Naive thymus-derived CD4-positive, alpha-beta T cell (primary cell): ENCODE measurements at regions not wholly inside any gene's neighbourhood (a gene's known extent, or its start where the extent isn't known, plus 50 kb on each side); places are given as distances from the start of the nearest gene placed in this dataset.
"Not testable (repeated sequence)": the region's sequence is repeated elsewhere in the genome, so short reads cannot be mapped to it uniquely, and the experiment has no call there.

Source experiments
- ATAC-seq: fragments of 150-1000 bp; cut with Tn5 transposase; 2 replicates; pipeline ENCODE4 v1.10.0; 2021; ENCODE audit warnings: mild to moderate bottlenecking, moderate library complexity
- CTCF ChIA-PET: fragments of 350-600 bp; sonication (Branson Sonifier 250); formaldehyde crosslinking; loops from one replicate; lab custom pipeline; 2021; ENCODE audit warnings: antibody characterized with exemption; lab: Charles Lee
- POLR2A ChIA-PET: fragments of 350-600 bp; sonication (Branson Sonifier 250); formaldehyde crosslinking; loops from one replicate; lab custom pipeline; 2021; ENCODE audit warnings: antibody characterized with exemption, inconsistent platforms; lab: Charles Lee
- DNase-seq, 9 donors: peaks; one replicate each; pipeline versions ENCODE4 v3.0.0 to v3.0.0-alpha.2; 2020 to 2022; ENCODE audit warnings: mixed read lengths in 1 of 9
- H3K27ac ChIP-seq: one replicate; pipeline ENCODE4 v1.7.0; 2013; ENCODE audit warnings: mild to moderate bottlenecking, low read depth, low read length, moderate library complexity
- H3K27me3 ChIP-seq, 2 donors: one replicate each; pipeline ENCODE4 v1.7.0; 2013; ENCODE audit warnings: low read length in 2 of 2, mild to moderate bottlenecking in 2 of 2, moderate library complexity in 2 of 2; ENCODE audit not compliant: control insufficient read depth in 2 of 2, insufficient read depth in 2 of 2
- H3K36me3 ChIP-seq, 3 experiments: 1 replicate in 2 of 3; 2 replicates in 1 of 3; pipeline ENCODE4 v1.7.0; 2013; ENCODE audit warnings: low read length in 3 of 3, mild to moderate bottlenecking in 3 of 3, moderate library complexity in 1 of 3; ENCODE audit not compliant: insufficient read depth in 3 of 3, control insufficient read depth in 2 of 3
- H3K4me1 ChIP-seq, 2 donors: one replicate each; pipeline ENCODE4 v1.7.0; 2013; ENCODE audit warnings: low read length in 2 of 2, mild to moderate bottlenecking in 2 of 2, moderate library complexity in 1 of 2; ENCODE audit not compliant: control insufficient read depth in 2 of 2, insufficient read depth in 2 of 2
- H3K4me3 ChIP-seq: 2 replicates; pipeline ENCODE4 v1.7.0; 2013; ENCODE audit warnings: mild to moderate bottlenecking, low read length
- H3K9me3 ChIP-seq, 3 experiments: 1 replicate in 2 of 3; 2 replicates in 1 of 3; pipeline ENCODE4 v1.7.0; 2013; ENCODE audit warnings: low read length in 3 of 3; ENCODE audit not compliant: control insufficient read depth in 2 of 3
- H3K27ac Mint-ChIP-seq, 9 donors: one replicate each; pipeline ENCODE4 v1.8.0; 2020 to 2022; ENCODE audit warnings: mixed read lengths in 9 of 9, mild to moderate bottlenecking in 8 of 9, moderate library complexity in 5 of 9, inconsistent platforms in 2 of 9
- H3K27me3 Mint-ChIP-seq, 5 donors: one replicate each; pipeline ENCODE4 v1.8.0; 2021 to 2022; ENCODE audit warnings: mixed read lengths in 5 of 5, mild to moderate bottlenecking in 1 of 5
- H3K36me3 Mint-ChIP-seq, 5 donors: one replicate each; pipeline ENCODE4 v1.8.0; 2020 to 2022; ENCODE audit warnings: mixed read lengths in 5 of 5, mild to moderate bottlenecking in 3 of 5, inconsistent platforms in 1 of 5
- H3K4me1 Mint-ChIP-seq, 7 donors: one replicate each; pipeline ENCODE4 v1.8.0; 2020 to 2022; ENCODE audit warnings: mixed read lengths in 7 of 7, mild to moderate bottlenecking in 3 of 7, inconsistent platforms in 1 of 7
- H3K4me3 Mint-ChIP-seq, 10 donors: one replicate each; pipeline ENCODE4 v1.8.0; 2020 to 2022; ENCODE audit warnings: mild to moderate bottlenecking in 10 of 10, mixed read lengths in 10 of 10, moderate library complexity in 6 of 10, inconsistent platforms in 2 of 10
- H3K9me3 Mint-ChIP-seq, 11 donors: one replicate each; pipeline ENCODE4 v1.8.0; 2020 to 2022; ENCODE audit warnings: mixed read lengths in 11 of 11, mild to moderate bottlenecking in 4 of 11, inconsistent platforms in 1 of 11, moderate library complexity in 1 of 11
- intact Hi-C, 2 donors: fragments of 100-400 bp; cut with micrococcal nuclease; formaldehyde crosslinking; loops; one replicate each; pipeline ENCODE4 v1.15.1; 2023

DNA sequence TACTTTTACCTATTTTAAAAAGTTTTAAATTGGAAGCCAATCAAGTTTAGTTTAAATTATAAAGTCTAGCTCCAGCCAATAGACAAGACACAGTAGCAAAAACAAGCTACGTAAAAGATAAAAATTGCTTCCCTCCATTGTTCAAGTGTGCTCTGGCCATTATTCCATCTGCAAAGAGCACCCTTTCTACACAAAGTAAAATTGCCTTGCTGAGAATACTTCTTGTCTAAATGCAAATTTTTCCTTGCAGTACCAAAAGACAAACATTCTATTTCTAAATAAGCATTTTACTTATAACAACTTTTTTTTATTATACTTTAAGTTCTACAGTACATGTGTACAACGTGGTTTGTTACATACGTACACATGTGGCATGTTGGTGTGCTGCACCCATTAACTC is 75.9 kb upstream of the ZNF746 start:
- H3K27ac Mint-ChIP-seq, result no peak overlapping the region
- intact Hi-C loops, result no loop called here
- CTCF ChIA-PET, result no interaction called here
- no peak overlapping the region for H3K4me3 ChIP-seq
- H3K4me1 Mint-ChIP-seq, result peaks cover 0 to 6% (median 4%) of the 10 kb centered on the region in 7 donors
- POLR2A ChIA-PET, result interaction anchor here (0.7 kb wide), 1 partner anchor 12 kb away, joined by 4 read pairs; no protein-coding TSS in a partner anchor
- no peak overlapping the region for H3K4me3 Mint-ChIP-seq
- ATAC-seq (no peak), DNase-seq (no peak)
- H3K9me3 Mint-ChIP-seq, result peaks cover 0 to 88% (median 39%) of the 10 kb centered on the region in 11 donors
- peaks cover 0 to 10% (median 0%) of the 10 kb centered on the region in 3 experiments for H3K36me3 ChIP-seq
- peaks cover 20 to 56% (median 52%) of the 10 kb centered on the region in 5 donors for H3K36me3 Mint-ChIP-seq
- no peaks in the 10 kb centered on the region for H3K27me3 ChIP-seq
- no peaks in the 10 kb centered on the region for H3K27me3 Mint-ChIP-seq
- H3K4me1 ChIP-seq, result no peaks in the 10 kb centered on the region
- H3K27ac ChIP-seq, result no peak overlapping the region
- peaks cover 0 to 18% (median 0%) of the 10 kb centered on the region in 3 experiments for H3K9me3 ChIP-seq

DNA sequence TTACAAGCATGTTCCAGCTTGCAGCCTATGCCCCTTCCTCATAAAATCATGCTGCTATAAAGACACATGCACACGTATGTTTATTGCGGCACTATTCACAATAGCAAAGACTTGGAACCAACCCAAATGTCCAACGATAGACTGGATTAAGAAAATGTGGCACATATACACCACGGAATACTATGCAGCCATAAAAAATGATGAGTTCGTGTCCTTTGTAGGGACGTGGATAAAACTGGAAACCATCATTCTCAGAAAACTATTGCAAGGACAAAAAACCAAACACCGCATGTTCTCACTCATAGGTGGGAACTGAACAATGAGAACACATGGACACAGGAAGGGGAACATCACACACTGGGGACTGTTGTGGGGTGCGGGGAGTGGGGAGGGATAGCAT is 75.3 kb upstream of the ZNF746 start:
- DNase-seq, H3K4me3 ChIP-seq, H3K4me1 ChIP-seq, intact Hi-C loops, POLR2A ChIA-PET, H3K27ac ChIP-seq, ATAC-seq, H3K27me3 ChIP-seq, H3K4me1 Mint-ChIP-seq, H3K27ac Mint-ChIP-seq, CTCF ChIA-PET, H3K27me3 Mint-ChIP-seq, H3K4me3 Mint-ChIP-seq: not testable (repeated sequence)
- peaks cover 0 to 82% (median 36%) of the 10 kb centered on the region in 11 donors for H3K9me3 Mint-ChIP-seq
- Histone ChIP-seq H3K36me3 (peaks cover 0 to 16% (median 0%) of the 10 kb centered on the region in 3 experiments), H3K9me3 (peaks cover 0 to 18% (median 0%) of the 10 kb centered on the region in 3 experiments)
- H3K36me3 Mint-ChIP-seq, result peaks cover 20 to 56% (median 51%) of the 10 kb centered on the region in 5 donors

DNA sequence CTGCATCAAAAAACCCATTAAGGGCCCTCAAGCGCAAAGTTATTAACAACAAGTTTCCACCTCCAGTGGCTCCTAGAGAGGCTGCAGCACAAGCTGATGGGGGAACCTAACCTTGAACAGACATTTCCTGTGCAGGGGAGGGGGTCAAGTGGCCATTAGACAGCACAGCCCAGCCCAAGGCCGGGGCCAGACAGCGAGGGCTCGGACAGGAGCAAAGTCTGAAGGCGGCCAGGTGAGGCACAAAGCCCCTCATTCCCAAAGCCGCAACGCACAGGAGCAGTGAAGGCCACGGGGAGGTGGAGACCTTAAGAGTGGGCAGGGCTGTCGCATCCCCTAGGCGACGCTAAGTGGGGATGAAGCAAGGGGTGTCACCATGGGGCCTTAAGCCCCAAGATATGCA is 73.2 kb upstream of the ZNF746 start:
- Mint-ChIP-seq H3K9me3 (peaks cover 0 to 65% (median 29%) of the 10 kb centered on the region in 11 donors), H3K4me3 (no peak overlapping the region), H3K4me1 (peaks cover 6 to 22% (median 13%) of the 10 kb centered on the region in 7 donors), H3K36me3 (peaks cover 22 to 72% (median 63%) of the 10 kb centered on the region in 5 donors), H3K27me3 (no peaks in the 10 kb centered on the region), H3K27ac (no peak overlapping the region)
- Histone ChIP-seq H3K4me3 (no peak overlapping the region), H3K27me3 (no peaks in the 10 kb centered on the region), H3K4me1 (no peaks in the 10 kb centered on the region), H3K9me3 (peaks cover 0 to 18% (median 0%) of the 10 kb centered on the region in 3 experiments), H3K27ac (no peak overlapping the region), H3K36me3 (peaks cover 0 to 28% (median 0%) of the 10 kb centered on the region in 3 experiments)
- CTCF ChIA-PET, result no interaction called here
- intact Hi-C loops, result no loop called here
- POLR2A ChIA-PET, result no interaction called here
- ATAC-seq (no peak), DNase-seq (no peak)

DNA sequence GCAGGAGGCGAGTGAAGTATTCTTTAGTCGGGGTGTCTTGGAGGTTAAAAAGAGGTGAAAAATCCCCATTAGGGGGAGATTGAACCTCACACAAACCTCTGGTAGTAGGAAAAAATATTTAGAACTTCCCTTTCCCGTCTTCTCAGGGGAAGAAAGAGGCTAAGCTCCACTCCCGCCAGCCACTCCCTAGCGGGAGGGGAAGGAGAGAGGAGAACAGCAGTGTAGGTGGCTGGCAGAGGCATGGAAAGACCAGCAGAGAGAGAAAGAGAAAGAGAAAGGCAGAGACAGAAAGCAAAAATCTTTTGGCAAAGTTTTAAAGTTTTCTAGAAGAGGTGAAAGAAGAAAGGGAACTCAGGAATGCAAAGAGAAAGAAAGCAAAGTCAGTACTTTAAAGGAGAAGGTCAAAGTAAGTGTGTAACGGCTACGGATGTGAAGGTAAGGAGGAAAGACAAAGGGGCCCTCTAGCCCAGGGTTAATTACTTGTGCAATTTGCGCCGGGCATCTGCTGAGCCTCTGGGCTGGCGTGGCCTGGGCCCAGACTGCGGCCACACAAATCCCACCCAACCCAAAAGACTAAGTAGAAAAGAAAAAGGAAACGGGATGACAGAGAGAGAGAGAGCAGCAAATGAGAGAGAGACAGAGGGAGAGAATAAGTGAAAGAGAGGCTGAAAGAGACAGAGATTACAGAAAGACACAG is 72.3 kb upstream of the ZNF746 start:
- no peak for ATAC-seq
- Histone ChIP-seq H3K9me3 (peaks cover 0 to 18% (median 0%) of the 10 kb centered on the region in 3 experiments), H3K27ac (no peak overlapping the region), H3K27me3 (no peaks in the 10 kb centered on the region), H3K36me3 (peaks cover 0 to 28% (median 0%) of the 10 kb centered on the region in 3 experiments), H3K4me1 (no peaks in the 10 kb centered on the region), H3K4me3 (no peak overlapping the region)
- POLR2A ChIA-PET, result no interaction called here
- no peak for DNase-seq
- intact Hi-C loops, result no loop called here
- Mint-ChIP-seq H3K27ac (no peak overlapping the region), H3K9me3 (peaks cover 0 to 62% (median 28%) of the 10 kb centered on the region in 11 donors), H3K4me3 (no peak overlapping the region), H3K27me3 (no peaks in the 10 kb centered on the region), H3K36me3 (peaks cover 29 to 78% (median 66%) of the 10 kb centered on the region in 5 donors), H3K4me1 (peaks cover 10 to 30% (median 17%) of the 10 kb centered on the region in 7 donors)
- CTCF ChIA-PET, result no interaction called here

DNA sequence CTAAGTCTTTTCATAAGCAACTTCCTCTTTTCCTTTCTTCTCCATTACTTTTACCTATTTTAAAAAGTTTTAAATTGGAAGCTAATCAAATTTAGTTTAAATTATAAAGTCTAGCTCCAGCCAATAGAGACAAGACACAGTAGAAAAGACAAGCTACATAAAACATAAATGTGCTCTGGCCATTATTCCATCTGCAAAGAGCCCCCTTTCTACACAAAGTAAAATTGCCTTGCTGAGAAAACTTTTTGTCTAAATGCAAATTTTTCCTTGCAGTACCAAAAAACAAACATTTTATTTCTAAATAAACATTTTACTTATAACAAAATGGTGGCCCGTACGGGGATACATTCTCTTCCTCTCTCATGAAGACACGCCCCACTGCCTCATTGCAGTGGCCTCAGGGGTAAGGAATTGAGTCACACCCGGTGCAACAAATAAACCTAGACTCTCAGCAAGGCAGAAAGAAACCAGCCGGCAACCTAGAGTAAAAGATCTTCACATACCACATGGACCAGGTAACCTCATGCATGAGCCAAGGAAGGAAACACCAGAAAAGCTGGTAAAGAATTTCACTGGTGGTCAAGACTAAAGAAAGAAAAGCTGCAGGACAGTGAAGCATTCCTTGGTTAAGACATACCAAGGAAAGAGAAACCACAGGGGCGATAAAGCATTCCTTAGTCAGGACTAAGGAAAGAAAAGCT is 71.6 kb upstream of the ZNF746 start:
- ChIA-PET POLR2A (no interaction called here), CTCF (no interaction called here)
- peaks cover 0 to 57% (median 23%) of the 10 kb centered on the region in 11 donors for H3K9me3 Mint-ChIP-seq
- no peaks in the 10 kb centered on the region for H3K27me3 Mint-ChIP-seq
- Histone ChIP-seq H3K4me3 (no peak overlapping the region), H3K27me3 (no peaks in the 10 kb centered on the region), H3K36me3 (peaks cover 0 to 33% (median 0%) of the 10 kb centered on the region in 3 experiments), H3K27ac (no peak overlapping the region), H3K4me1 (no peaks in the 10 kb centered on the region), H3K9me3 (peaks cover 0 to 22% (median 0%) of the 10 kb centered on the region in 3 experiments)
- H3K4me1 Mint-ChIP-seq, result peaks cover 10 to 32% (median 17%) of the 10 kb centered on the region in 7 donors
- H3K36me3 Mint-ChIP-seq, result peaks cover 31 to 84% (median 68%) of the 10 kb centered on the region in 5 donors
- no peak for ATAC-seq
- no peak overlapping the region for H3K4me3 Mint-ChIP-seq
- H3K27ac Mint-ChIP-seq, result no peak overlapping the region
- no peak for DNase-seq
- intact Hi-C loops, result no loop called here

DNA sequence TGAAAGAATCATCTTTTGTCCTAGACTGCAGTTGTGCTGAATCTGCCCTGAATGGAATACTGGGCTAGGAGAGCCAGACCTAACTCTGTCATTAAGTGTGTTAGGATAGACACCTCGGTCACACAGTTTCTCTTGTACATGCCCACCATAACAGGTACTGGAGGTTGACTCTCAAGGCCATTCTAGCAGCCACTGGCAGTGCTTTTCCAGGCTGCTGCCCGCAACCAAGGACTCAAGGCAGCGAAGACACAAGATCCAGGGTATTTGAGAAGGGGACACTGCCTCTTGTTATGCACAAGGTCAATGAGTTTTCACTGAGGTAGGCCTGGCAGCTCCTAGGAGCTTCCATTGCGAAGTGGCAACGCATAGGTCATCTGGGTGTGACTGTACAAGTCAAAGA is 70.6 kb upstream of the ZNF746 start:
- Histone ChIP-seq H3K36me3 (peaks cover 0 to 33% (median 0%) of the 10 kb centered on the region in 3 experiments), H3K9me3 (peaks cover 0 to 22% (median 0%) of the 10 kb centered on the region in 3 experiments), H3K4me3 (no peak overlapping the region), H3K4me1 (no peaks in the 10 kb centered on the region), H3K27ac (no peak overlapping the region), H3K27me3 (no peaks in the 10 kb centered on the region)
- Mint-ChIP-seq H3K27ac (peak overlapping the region in 2 of 9 donors; percentile 21 to 47), H3K9me3 (peaks cover 0 to 48% (median 23%) of the 10 kb centered on the region in 11 donors), H3K4me1 (peaks cover 10 to 39% (median 20%) of the 10 kb centered on the region in 7 donors), H3K36me3 (peaks cover 31 to 87% (median 77%) of the 10 kb centered on the region in 5 donors), H3K27me3 (no peaks in the 10 kb centered on the region), H3K4me3 (no peak overlapping the region)
- ChIA-PET POLR2A (no interaction called here), CTCF (no interaction called here)
- intact Hi-C loops, result no loop called here
- ATAC-seq, result no peak
- DNase-seq, result no peak
